A673 (cell line): ENCODE measurements at regions not wholly inside any gene's neighbourhood (a gene's known extent, or its start where the extent isn't known, plus 50 kb on each side); places are given as distances from the start of the nearest gene placed in this dataset.

Experiments
- BruUV-seq: library from RNA; stranded (reverse); fragments of 400-500 nt; replicated peaks from 2 replicates; lab custom pipeline; 2021; lab: Mats Ljungman, UMichigan
- CTCF ChIA-PET: fragments of 300-600 bp; sonication (Branson Sonifier 250); formaldehyde crosslinking; loops from one replicate; lab custom pipeline; 2022; ENCODE audit warnings: antibody characterized with exemption; lab: Charles Lee
- POLR2A ChIA-PET: fragments of 300-600 bp; sonication (Branson Sonifier 250); formaldehyde crosslinking; loops from one replicate; lab custom pipeline; 2022; ENCODE audit warnings: antibody characterized with exemption; ENCODE audit not compliant: low non-redundant PET; lab: Charles Lee
- DNase-seq: peaks from one replicate; pipeline ENCODE4 v3.0.0-alpha.2; 2015; ENCODE audit warnings: low spot score
- H3K27ac ChIP-seq: fragments of 200-600 bp; sonication (generic); 2 replicates; pipeline ENCODE4 v1.5.1; 2016; ENCODE audit warnings: mixed run types, low read depth, mild to moderate bottlenecking, mixed read lengths, antibody characterized with exemption, low read length; ENCODE audit not compliant: poor library complexity, severe bottlenecking
- H3K27me3 ChIP-seq: fragments of 200-600 bp; sonication (generic); replicated peaks from 2 replicates; pipeline ENCODE4 v1.6.1; 2017; ENCODE audit warnings: mixed run types, low read depth, mild to moderate bottlenecking, mixed read lengths, antibody characterized with exemption, low read length; ENCODE audit not compliant: insufficient read depth, poor library complexity
- H3K36me3 ChIP-seq: fragments of 200-600 bp; sonication (generic); 2 replicates; pipeline ENCODE4 v1.6.1; 2016; ENCODE audit warnings: mixed run types, mild to moderate bottlenecking, mixed read lengths, antibody characterized with exemption, low read length; ENCODE audit not compliant: insufficient read depth, poor library complexity, severe bottlenecking
- H3K4me1 ChIP-seq: fragments of 200-600 bp; sonication (generic); 2 replicates; pipeline ENCODE4 v1.6.1; 2017; ENCODE audit warnings: mixed run types, mild to moderate bottlenecking, mixed read lengths, antibody characterized with exemption, low read length; ENCODE audit not compliant: insufficient read depth, poor library complexity, severe bottlenecking
- H3K4me3 ChIP-seq: fragments of 200-600 bp; sonication (generic); 2 replicates; pipeline ENCODE4 v1.5.1; 2016; ENCODE audit warnings: low read depth, mixed run types, mild to moderate bottlenecking, mixed read lengths, low read length; ENCODE audit not compliant: poor library complexity, severe bottlenecking
- H3K9me3 ChIP-seq: fragments of 200-600 bp; sonication (generic); 2 replicates; pipeline ENCODE4 v1.6.1; 2016; ENCODE audit warnings: mixed run types, low read depth, mild to moderate bottlenecking, mixed read lengths, antibody characterized with exemption, low read length; ENCODE audit not compliant: poor library complexity, severe bottlenecking
- EZH2 ChIP-seq: fragments of 200-600 bp; sonication (generic); IDR thresholded peaks from 2 replicates; pipeline ENCODE4 v1.6.1; 2017; ENCODE audit warnings: borderline replicate concordance, low read depth, mild to moderate bottlenecking, mixed read lengths, antibody characterized with exemption, low read length; ENCODE audit not compliant: poor library complexity, severe bottlenecking
- intact Hi-C: fragments of 100-400 bp; cut with micrococcal nuclease; formaldehyde crosslinking; loops from one replicate; pipeline ENCODE4 v1.10.0; 2022; ENCODE audit not compliant: unreplicated experiment
- TF ChIP-seq, protein P1 (sequence below): fragments of 300-800, 200-600 bp; sonication (generic); conservative IDR thresholded peaks from 2 replicates; pipeline ENCODE4 v1.5.1; 2017; ENCODE audit warnings: low read depth, mild to moderate bottlenecking, antibody characterized with exemption, low read length, moderate library complexity, mixed read lengths

DNA sequence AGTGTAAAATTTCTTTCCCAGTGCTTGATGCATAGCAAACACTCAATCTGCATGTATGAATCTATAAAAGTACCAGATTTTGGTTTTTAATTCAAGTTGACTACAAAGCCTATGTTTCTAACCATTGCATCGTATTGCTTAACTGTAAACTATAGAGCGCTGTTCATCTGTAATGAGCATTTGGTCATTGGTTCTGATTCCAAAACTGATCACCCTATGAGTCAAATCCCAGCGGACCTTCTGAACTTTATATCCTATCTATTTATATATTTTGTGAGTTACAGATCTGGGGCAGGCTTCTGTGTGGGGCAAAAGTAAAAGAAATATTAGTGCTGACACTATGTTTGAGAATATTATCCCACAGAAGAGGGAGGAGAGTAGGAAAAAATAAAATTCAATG lies 305.7 kb upstream of the TNC start:
- H3K27me3 ChIP-seq, result no peaks in the 10 kb centered on the region
- no peak for DNase-seq
- no peaks in the 10 kb centered on the region for H3K36me3 ChIP-seq
- no peak overlapping the region for H3K27ac ChIP-seq
- CTCF ChIA-PET, result no interaction called here
- POLR2A ChIA-PET, result no interaction called here
- BruUV-seq, result no TSS peak
- intact Hi-C loops, result no loop called here
- no peaks in the 10 kb centered on the region for H3K4me1 ChIP-seq
- peaks cover 24% of the 10 kb centered on the region for H3K9me3 ChIP-seq
- TF ChIP-seq EZH2, result no peak
- TF ChIP-seq, protein P1, sequence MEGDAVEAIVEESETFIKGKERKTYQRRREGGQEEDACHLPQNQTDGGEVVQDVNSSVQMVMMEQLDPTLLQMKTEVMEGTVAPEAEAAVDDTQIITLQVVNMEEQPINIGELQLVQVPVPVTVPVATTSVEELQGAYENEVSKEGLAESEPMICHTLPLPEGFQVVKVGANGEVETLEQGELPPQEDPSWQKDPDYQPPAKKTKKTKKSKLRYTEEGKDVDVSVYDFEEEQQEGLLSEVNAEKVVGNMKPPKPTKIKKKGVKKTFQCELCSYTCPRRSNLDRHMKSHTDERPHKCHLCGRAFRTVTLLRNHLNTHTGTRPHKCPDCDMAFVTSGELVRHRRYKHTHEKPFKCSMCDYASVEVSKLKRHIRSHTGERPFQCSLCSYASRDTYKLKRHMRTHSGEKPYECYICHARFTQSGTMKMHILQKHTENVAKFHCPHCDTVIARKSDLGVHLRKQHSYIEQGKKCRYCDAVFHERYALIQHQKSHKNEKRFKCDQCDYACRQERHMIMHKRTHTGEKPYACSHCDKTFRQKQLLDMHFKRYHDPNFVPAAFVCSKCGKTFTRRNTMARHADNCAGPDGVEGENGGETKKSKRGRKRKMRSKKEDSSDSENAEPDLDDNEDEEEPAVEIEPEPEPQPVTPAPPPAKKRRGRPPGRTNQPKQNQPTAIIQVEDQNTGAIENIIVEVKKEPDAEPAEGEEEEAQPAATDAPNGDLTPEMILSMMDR, result no peak
- no peak overlapping the region for H3K4me3 ChIP-seq

- ChIA-PET CTCF (no interaction called here), POLR2A (no interaction called here)
Measured at GRCh38 chr9:115425601-115426000, 307.6 kb upstream of the TNC start.

DNA sequence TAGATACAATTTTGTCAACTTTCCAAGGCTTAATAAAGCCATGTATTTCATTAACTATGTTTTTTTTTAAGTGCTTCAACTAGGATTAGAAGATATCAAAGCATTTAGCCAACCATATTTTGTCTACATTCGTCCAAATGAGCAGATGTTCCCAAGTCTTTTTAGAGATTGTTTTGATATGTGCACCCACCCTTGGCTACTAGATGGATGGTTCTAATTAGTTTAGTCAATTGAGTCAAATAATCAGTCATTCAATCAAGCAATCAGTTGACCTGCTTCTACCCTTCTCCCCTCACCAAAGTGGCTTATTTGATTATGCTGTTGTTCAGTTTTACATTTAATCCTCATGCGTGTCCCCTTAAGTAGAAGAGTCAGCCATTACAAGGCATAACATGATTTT lies 319.5 kb upstream of the TNC start:
- BruUV-seq, result no TSS peak
- TF ChIP-seq, protein P1, result no peak
- TF ChIP-seq EZH2, result no peak
- intact Hi-C loops, result no loop called here
- H3K36me3 ChIP-seq, result no peaks in the 10 kb centered on the region
- no peak overlapping the region for H3K27ac ChIP-seq
- no peak for DNase-seq
- no peaks in the 10 kb centered on the region for H3K27me3 ChIP-seq
- ChIA-PET POLR2A (no interaction called here), CTCF (no interaction called here)
- no peaks in the 10 kb centered on the region for H3K9me3 ChIP-seq
- H3K4me3 ChIP-seq, result no peak overlapping the region
- H3K4me1 ChIP-seq, result peaks cover 4% of the 10 kb centered on the region

More at GRCh38 chr9:115425601-115426000, 307.6 kb upstream of the TNC start:
- no peaks in the 10 kb centered on the region for H3K36me3 ChIP-seq
- peaks cover 24% of the 10 kb centered on the region for H3K9me3 ChIP-seq
- no peak overlapping the region for H3K4me3 ChIP-seq
- no peaks in the 10 kb centered on the region for H3K27me3 ChIP-seq
- BruUV-seq, result no TSS peak
- intact Hi-C loops, result no loop called here
- TF ChIP-seq, protein P1, result no peak
- TF ChIP-seq EZH2, result no peak
- no peak for DNase-seq
- H3K27ac ChIP-seq, result no peak overlapping the region
- H3K4me1 ChIP-seq, result no peaks in the 10 kb centered on the region
